ENCODE measurements at regions not wholly inside any gene's neighbourhood (a gene's known extent, or its start where the extent isn't known, plus 50 kb on each side); places are given as distances from the start of the nearest gene placed in this dataset.
"Not testable (repeated sequence)": the region's sequence is repeated elsewhere in the genome, so short reads cannot be mapped to it uniquely, and the experiment has no call there.

DNA sequence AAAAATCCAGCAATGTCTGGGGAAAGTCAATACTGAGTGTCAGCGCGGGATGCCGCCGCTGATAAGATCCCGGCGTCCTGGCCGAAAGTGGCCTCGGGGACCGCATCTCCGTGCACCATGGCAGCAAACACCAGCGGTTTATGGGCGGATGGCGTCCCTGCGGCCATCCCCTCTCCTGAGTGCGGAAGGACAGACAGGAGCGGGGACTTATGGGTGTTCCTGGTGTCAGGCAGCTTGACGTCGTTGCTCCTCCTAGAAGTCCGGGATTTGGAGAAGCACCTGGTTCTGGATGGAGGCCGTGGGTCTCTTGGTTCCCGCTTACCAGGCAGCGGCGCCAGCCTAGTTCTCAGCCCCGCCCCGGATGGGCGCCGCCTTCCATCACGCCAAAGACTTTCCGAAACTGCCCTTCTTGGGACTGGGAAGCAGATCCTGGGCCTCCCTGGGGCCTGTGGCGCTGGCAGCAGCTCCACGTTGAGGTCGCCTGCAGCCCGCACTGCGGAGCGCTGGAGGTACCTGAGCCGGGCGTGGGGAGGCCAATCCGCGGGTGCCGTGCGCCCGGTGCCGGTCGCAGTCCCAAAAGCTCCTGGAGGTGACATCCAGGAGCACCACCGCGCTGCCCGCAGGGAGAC lies 119.1 kb downstream of the CCDC74A start:
- ChIA-PET CTCF (no interaction called here), POLR2A (ENCODE audit: unreplicated experiment) (no interaction called here)
- no peak overlapping the region for H3K4me3 ChIP-seq
- TF ChIP-seq CTCF (conservative IDR thresholded peaks at IDR 0.05) (no peak), EZH2 (IDR thresholded peaks at IDR 0.05; ENCODE audit: low read depth) (no peak)
- no peaks in the 10 kb centered on the region for H4K20me1 ChIP-seq (ENCODE audit: insufficient read depth)
- no peaks in the 10 kb centered on the region for H3K36me3 ChIP-seq (ENCODE audit: low read depth)
- no peak overlapping the region for H3K4me2 ChIP-seq
- H3K9me3 ChIP-seq (ENCODE audit: insufficient read depth, low read depth) = no peaks in the 10 kb centered on the region
- H3K27me3 ChIP-seq (ENCODE audit: insufficient read depth, low read depth) = peaks cover 11% of the 10 kb centered on the region; the same call in 1 of the 2 replicates
- no peaks in the 10 kb centered on the region for H3K79me2 ChIP-seq (ENCODE audit: low read depth)
- BruUV-seq (replicated peaks) = no TSS peak
- no peak for DNase-seq
- H2AFZ ChIP-seq = no peak overlapping the region
- no peak overlapping the region for H3K27ac ChIP-seq
- H3K9me2 ChIP-seq (ENCODE audit: insufficient read depth) = no peaks in the 10 kb centered on the region
- intact Hi-C loops (cut with micrococcal nuclease; ENCODE audit: unreplicated experiment) = no loop called here
- no peaks in the 10 kb centered on the region for H3K4me1 ChIP-seq (replicated peaks; ENCODE audit: insufficient read depth)
- no peaks in the 10 kb centered on the region for H3F3A ChIP-seq (ENCODE audit: insufficient read depth, low read depth)

DNA sequence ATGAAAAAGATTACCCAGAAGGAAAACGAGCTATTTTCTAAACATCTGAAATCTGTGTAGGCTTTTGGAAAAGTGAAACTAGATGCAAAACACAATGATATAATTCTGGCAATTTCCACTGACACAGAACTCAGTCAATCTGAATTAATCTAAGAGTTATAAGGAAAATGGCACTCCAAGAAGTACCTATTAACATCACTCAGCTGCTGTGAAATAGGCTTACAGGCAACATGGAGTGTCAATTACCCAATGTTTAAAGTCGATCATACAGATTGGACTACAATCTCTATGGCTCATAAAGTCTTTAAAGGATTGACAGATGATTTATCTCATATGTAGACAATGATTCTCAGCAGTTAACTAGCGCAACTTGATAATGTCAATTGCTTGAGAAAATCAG lies 120.9 kb downstream of the CCDC74A start:
- H3F3A ChIP-seq (ENCODE audit: insufficient read depth, low read depth); H3K4me3 ChIP-seq; H4K20me1 ChIP-seq (ENCODE audit: insufficient read depth); H3K27ac ChIP-seq; CTCF ChIA-PET; H3K4me1 ChIP-seq (replicated peaks; ENCODE audit: insufficient read depth); intact Hi-C loops (cut with micrococcal nuclease; ENCODE audit: unreplicated experiment); DNase-seq; H3K9me2 ChIP-seq (ENCODE audit: insufficient read depth); H3K36me3 ChIP-seq (ENCODE audit: low read depth); H3K79me2 ChIP-seq (ENCODE audit: low read depth); H3K9me3 ChIP-seq (ENCODE audit: insufficient read depth, low read depth); POLR2A ChIA-PET (ENCODE audit: unreplicated experiment); BruUV-seq (replicated peaks); H2AFZ ChIP-seq: not testable (repeated sequence)
- Histone ChIP-seq H3K27me3 (ENCODE audit: insufficient read depth, low read depth) (peaks cover 11% of the 10 kb centered on the region; the same call in 1 of the 2 replicates), H3K4me2 (peak overlapping the region; percentile 28; the same call in 1 of the 2 replicates)

DNA sequence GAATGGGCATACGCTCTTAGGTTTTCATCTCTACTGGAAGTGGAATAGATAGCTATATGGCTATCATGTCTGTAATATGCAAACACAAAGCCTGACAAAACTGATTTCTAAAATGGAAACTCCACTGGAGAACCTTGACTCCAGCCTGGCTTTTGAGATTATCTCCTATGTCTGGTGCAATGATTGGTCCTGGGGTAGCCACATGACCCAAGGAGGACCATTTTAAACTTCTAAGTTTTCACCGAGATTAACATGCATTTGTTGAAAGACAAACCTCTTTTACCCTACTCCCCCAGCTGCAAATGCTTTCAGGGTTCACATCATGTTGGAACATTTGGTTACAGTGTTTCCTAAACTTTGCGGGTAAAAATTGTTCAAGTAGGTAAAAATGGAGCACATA lies 124.6 kb downstream of the CCDC74A start:
- CTCF ChIA-PET; POLR2A ChIA-PET (ENCODE audit: unreplicated experiment); H3K79me2 ChIP-seq (ENCODE audit: low read depth); H3K36me3 ChIP-seq (ENCODE audit: low read depth); H3K9me2 ChIP-seq (ENCODE audit: insufficient read depth); H3K27ac ChIP-seq; H3K4me1 ChIP-seq (replicated peaks; ENCODE audit: insufficient read depth); H3K4me3 ChIP-seq; BruUV-seq (replicated peaks); H3F3A ChIP-seq (ENCODE audit: insufficient read depth, low read depth); H2AFZ ChIP-seq; H3K9me3 ChIP-seq (ENCODE audit: insufficient read depth, low read depth); DNase-seq; H3K4me2 ChIP-seq; intact Hi-C loops (cut with micrococcal nuclease; ENCODE audit: unreplicated experiment); H4K20me1 ChIP-seq (ENCODE audit: insufficient read depth): not testable (repeated sequence)
- peaks cover 19% of the 10 kb centered on the region for H3K27me3 ChIP-seq (ENCODE audit: insufficient read depth, low read depth)

DNA sequence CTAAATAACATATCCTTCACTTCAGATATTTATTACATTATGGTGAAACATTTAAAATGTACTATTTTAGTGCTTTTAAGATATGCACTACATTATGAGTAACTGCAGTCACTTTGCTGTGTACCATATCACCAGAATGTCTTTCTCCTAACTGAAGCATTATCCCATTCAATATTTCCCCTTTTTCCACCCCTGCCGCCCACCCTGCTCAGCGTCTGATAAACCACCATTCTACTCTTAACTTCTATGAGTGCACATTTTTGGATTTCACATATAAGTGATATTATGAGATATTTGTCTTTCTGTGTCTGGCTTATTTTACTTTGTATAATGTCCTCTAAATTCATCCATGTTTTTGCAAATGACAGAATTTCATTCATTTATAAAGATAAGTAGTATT lies 126.4 kb downstream of the CCDC74A start:
- H3K4me1 ChIP-seq (replicated peaks; ENCODE audit: insufficient read depth); H3K36me3 ChIP-seq (ENCODE audit: low read depth); H3K27ac ChIP-seq; H3K79me2 ChIP-seq (ENCODE audit: low read depth); H3K4me2 ChIP-seq; H3K9me2 ChIP-seq (ENCODE audit: insufficient read depth); H3K4me3 ChIP-seq; DNase-seq; H2AFZ ChIP-seq; H3K9me3 ChIP-seq (ENCODE audit: insufficient read depth, low read depth); CTCF ChIA-PET; BruUV-seq (replicated peaks); H4K20me1 ChIP-seq (ENCODE audit: insufficient read depth); intact Hi-C loops (cut with micrococcal nuclease; ENCODE audit: unreplicated experiment); H3F3A ChIP-seq (ENCODE audit: insufficient read depth, low read depth): not testable (repeated sequence)
- POLR2A ChIA-PET (ENCODE audit: unreplicated experiment) = interaction anchor here (0.6 kb wide), 1 partner anchor 1212 kb away, joined by 3 read pairs; no protein-coding TSS in a partner anchor
- H3K27me3 ChIP-seq (ENCODE audit: insufficient read depth, low read depth) = peaks cover 19% of the 10 kb centered on the region
